GM12892 (cell line): ENCODE measurements at regions not wholly inside any gene's neighbourhood (a gene's known extent, or its start where the extent isn't known, plus 50 kb on each side); places are given as distances from the start of the nearest gene placed in this dataset.

Experiments used
- DNase-seq: peaks from one replicate; pipeline ENCODE4 v3.0.0; 2011; ENCODE audit not compliant: insufficient read length
- FAIRE-seq: peaks from 2 replicates; lab custom pipeline; 2011; peaks lifted over from hg19 to GRCh38; lab: Jason Lieb, UNC
- POLR2A ChIP-seq: IDR thresholded peaks from 2 replicates; pipeline ENCODE4 v1.6.1; 2011; ENCODE audit warnings: low read depth, low read length, control low read depth
- POLR2AphosphoS5 ChIP-seq: IDR thresholded peaks from 2 replicates; pipeline ENCODE4 v1.6.1; 2011; ENCODE audit warnings: low read depth, low read length, control low read depth
- TAF1 ChIP-seq: IDR thresholded peaks from 2 replicates; pipeline ENCODE4 v1.6.1; 2011; ENCODE audit warnings: low read depth, mild to moderate bottlenecking, control low read depth, low read length, borderline replicate concordance

DNA sequence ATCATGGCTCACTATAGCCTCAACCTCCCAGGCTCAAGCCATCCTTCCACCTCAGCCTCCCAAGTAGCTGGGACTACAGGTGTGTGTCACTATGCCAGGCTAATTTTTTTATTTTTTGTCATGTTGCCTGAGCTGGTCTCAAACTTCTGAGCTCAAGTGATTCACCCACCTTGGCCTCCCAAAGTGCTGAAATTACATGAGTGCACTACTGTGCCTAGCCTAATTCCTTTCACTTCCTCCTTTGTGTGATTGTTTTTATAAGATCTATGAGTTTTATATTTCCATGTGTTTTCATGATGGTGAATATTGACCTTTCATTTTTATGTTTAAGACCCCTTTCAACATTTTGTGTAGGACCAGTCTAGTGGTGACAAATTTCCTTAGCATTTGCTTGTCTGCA is 55.2 kb upstream of the IL12B start:
- FAIRE-seq = no peak
- no peak for TF ChIP-seq TAF1

DNA sequence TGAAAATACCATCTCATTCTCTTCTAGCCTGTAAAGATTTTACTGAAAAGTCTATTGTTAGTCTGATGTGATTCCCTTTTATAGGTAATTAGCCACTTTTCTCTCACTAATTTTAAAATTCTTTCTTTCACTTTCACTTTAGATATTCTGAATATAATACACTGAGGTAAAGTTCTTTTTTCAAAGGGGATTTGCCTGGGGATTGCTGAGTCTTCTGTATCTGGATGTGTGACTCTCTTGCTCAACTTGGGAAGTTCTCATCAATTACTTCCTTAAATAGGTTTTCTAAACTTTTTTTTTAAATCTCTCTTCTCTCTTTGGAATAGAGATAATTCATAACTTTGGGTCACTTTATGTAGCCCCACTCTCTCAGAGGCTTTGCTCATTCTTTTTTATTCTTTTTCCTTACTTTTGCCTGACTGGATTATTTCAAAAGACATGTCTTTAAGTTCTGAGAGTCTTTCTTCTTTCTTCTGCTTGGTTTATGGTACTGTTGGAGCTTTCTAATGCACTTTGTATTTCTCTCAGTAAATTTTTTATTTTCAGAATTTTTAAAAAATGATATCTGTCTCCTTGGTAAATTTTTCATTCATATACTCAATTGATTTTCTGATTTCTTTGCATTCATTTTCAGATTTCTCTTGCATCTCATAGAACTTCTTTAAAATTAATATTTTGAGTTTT is 55.9 kb upstream of the IL12B start:
- TF ChIP-seq TAF1 (no peak), POLR2A (no peak), POLR2AphosphoS5 (no peak)
- no peak for DNase-seq
- no peak for FAIRE-seq

More for the DNA sequence above, 55.2 kb upstream of the IL12B start:
- no peak for DNase-seq

GRCh38 chr5:159392871-159393270 is 62.6 kb upstream of the IL12B start:
- TF ChIP-seq POLR2AphosphoS5 (no peak), TAF1 (no peak), POLR2A (no peak)
- FAIRE-seq (peak; percentile 36), DNase-seq (no peak)

DNA sequence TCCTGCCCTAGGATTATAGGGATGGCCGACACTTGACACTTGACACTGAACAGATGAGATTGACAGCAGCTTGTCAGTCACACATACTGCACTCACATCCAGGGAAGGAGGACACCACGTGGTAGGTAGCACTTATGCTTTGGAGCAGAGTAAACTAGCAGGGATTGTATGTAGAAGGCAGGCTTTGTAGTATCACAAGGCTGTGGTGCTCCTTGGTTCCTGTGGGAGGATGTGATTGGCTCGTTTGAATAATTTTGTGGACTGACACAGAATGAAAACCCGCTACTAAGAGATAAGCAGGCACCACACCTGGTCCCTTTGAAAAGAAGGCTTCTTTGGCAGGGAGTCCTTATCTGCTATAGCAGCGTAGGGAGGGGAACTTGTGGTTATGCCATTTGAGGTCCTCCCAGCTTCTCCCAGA is 63.6 kb upstream of the IL12B start:
- TF ChIP-seq POLR2AphosphoS5 (no peak), POLR2A (no peak), TAF1 (no peak)
- DNase-seq = no peak
- FAIRE-seq = no peak

DNA sequence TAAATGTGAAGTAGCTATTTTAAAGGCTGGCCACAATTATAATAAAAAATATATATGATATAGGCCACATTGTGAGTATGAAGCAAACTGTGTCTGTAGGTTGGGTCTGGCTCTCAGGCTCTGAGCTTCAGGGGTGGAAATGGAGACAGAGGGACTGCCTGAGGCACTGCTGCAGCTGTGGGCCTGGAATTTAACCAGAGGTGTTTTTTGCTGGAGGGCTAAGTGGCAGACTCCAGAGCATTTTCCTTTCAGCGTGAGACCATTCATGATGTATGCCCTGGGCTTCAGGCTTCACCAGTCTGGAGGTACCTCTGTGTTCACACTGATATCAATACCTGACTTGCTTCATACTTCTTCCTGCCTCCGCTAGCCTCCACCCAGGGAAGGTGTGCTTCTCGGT is 64.9 kb upstream of the IL12B start:
- DNase-seq (no peak), FAIRE-seq (no peak)
- TF ChIP-seq POLR2AphosphoS5 (no peak), POLR2A (no peak), TAF1 (no peak)

DNA sequence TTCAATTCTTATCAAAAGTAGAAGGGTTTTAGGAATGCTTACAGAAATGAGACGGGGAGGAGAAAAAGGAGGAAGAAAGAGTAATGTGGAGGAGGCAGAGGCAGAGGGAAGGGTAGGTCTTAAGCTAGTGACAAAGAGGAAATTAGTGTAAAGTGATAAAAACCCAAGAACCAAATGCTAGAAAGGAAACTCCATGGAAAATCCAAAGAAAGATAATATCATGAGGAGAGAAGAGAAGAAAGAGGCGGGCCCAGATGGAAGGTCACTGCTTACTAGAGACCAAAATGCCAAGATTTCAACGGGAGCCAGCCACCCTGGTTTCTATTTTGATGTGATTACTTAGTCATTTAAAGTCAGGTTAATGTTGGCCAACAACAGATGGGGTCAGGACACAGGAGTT is 68.6 kb upstream of the IL12B start:
- TF ChIP-seq POLR2A = no peak
- TF ChIP-seq TAF1 = no peak
- no peak for TF ChIP-seq POLR2AphosphoS5
- DNase-seq = no peak
- no peak for FAIRE-seq

- FAIRE-seq (no peak), DNase-seq (no peak)
- TF ChIP-seq POLR2A = no peak
- TF ChIP-seq TAF1 = no peak
- TF ChIP-seq POLR2AphosphoS5 = no peak
These were observed 70.2 kb upstream of the IL12B start for GRCh38 chr5:159400476-159400875.

GRCh38 chr5:159402311-159402710 is 72.0 kb upstream of the IL12B start:
- FAIRE-seq (no peak), DNase-seq (no peak)
- TF ChIP-seq POLR2A (no peak), TAF1 (no peak), POLR2AphosphoS5 (no peak)

DNA sequence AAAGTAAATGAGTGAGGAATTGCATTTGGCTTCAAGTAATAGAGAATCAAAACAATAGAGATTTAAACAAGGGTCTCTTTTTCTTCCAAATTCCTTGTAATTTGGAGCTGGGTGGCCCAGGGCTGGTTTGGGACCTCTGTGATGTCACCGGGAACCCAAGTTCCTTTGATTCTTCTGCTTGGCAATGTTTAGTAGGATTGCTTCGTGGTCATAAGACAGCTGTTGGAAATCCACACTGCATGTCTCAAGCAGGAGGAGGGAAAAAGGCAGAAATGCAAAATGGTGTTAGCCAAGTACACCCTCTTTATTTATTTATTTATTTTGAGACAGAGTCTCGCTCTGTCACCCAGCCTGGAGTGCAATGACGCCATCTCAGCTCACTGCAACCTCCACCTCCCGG is 72.6 kb upstream of the IL12B start:
- no peak for FAIRE-seq
- no peak for TF ChIP-seq TAF1
- no peak for TF ChIP-seq POLR2A
- no peak for TF ChIP-seq POLR2AphosphoS5
- no peak for DNase-seq

DNA sequence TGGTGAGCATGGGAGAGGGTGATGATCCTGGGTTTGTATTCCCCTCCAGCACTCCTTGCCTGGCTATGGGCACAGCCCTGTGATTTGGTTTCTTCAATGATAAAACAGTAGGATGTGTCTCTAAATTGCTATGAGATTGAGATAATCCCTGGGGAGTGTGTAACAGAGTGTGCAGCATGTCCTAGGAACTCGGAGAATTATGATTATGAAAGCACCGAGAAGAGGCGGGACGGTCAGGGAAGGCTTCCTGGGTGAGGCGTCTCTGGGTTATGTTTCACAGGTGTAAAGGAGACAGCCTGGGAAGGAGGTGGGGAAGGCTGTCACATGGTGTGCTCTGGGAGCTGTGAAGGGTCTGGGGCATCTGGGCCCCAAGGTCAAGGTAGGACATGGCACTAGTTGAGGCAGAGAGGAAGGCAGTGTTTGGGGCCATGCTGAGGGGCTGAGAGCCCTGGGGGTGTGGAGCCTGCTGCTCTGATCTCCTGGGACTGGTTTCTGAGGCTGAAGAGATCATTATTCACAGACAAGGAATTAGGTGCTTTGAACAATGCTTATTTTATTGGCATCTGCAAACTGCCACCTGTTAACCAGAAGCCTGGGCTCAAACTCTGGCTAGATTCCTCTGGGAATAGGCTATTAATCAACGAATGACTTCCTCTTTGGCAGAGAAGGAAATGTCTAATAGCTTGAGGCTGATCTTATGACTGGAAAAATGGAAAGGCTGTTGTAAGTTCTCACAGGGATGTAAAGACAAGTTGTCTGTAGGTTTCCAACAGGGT is 73.8 kb upstream of the IL12B start:
- DNase-seq (no peak), FAIRE-seq (no peak)
- TF ChIP-seq TAF1 (no peak), POLR2A (no peak), POLR2AphosphoS5 (no peak)

- TF ChIP-seq POLR2A = no peak
- TF ChIP-seq POLR2AphosphoS5 = no peak
- no peak for TF ChIP-seq TAF1
- DNase-seq (peak; percentile 20), FAIRE-seq (peak; percentile 93)
These were observed 75.3 kb upstream of the IL12B start for GRCh38 chr5:159405611-159406031.

DNA sequence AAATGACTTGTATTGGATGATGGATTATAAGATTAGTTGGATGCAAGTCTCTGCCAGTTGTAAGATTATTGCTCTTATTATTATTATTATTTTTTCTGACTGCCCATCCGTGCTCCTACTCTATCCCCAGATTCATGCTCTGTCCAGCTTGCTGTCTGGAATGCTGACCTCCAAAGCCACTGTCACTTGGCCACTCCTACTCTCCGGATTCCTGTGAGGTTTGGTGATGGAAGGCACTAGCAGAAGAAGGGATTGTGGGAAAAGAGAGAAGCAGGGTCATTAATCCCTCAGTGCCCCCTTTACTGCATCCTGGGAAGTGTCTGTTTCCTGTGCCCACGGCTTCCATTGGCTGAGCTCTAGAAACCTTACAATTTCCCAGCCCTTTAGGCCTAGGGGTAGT is 76.3 kb upstream of the IL12B start:
- TF ChIP-seq TAF1 = no peak
- TF ChIP-seq POLR2AphosphoS5 = no peak
- TF ChIP-seq POLR2A = no peak
- no peak for DNase-seq
- no peak for FAIRE-seq
